GM12891 (cell line): ENCODE measurements at regions not wholly inside any gene's neighbourhood (a gene's known extent, or its start where the extent isn't known, plus 50 kb on each side); places are given as distances from the start of the nearest gene placed in this dataset.

Source experiments
- DNase-seq: peaks from one replicate; pipeline ENCODE4 v3.0.0; 2011; ENCODE audit warnings: low spot score; ENCODE audit not compliant: insufficient read length
- FAIRE-seq: peaks from 2 replicates; lab custom pipeline; 2011; peaks lifted over from hg19 to GRCh38; lab: Jason Lieb, UNC
- PAX5 ChIP-seq: IDR thresholded peaks from 2 replicates; pipeline ENCODE4 v1.6.1; 2011; ENCODE audit warnings: low read length, moderate library complexity, mild to moderate bottlenecking; ENCODE audit not compliant: insufficient read depth, severe bottlenecking
- POLR2A ChIP-seq: IDR thresholded peaks from 2 replicates; pipeline ENCODE4 v1.6.1; 2011; ENCODE audit warnings: low read depth, low read length, control low read depth
- POLR2AphosphoS5 ChIP-seq: IDR thresholded peaks from 2 replicates; pipeline ENCODE4 v1.6.1; 2011; ENCODE audit warnings: low read depth, low read length, control low read depth
- POU2F2 ChIP-seq: IDR thresholded peaks from 2 replicates; pipeline ENCODE4 v1.6.1; 2011; ENCODE audit warnings: low read depth, mild to moderate bottlenecking, control low read depth, low read length, moderate library complexity
- SPI1 ChIP-seq: IDR thresholded peaks from 2 replicates; pipeline ENCODE4 v1.6.1; 2011; ENCODE audit warnings: low read depth, low read length, control low read depth
- TAF1 ChIP-seq: IDR thresholded peaks from 2 replicates; pipeline ENCODE4 v1.6.1; 2011; ENCODE audit warnings: low read depth, low read length, control low read depth

- DNase-seq = no peak
- TF ChIP-seq SPI1 (no peak), TAF1 (no peak), PAX5 (no peak), POU2F2 (no peak), POLR2A (no peak), POLR2AphosphoS5 (no peak)
- no peak for FAIRE-seq
Measured at GRCh38 chr14:94974422-94974821, 182.9 kb downstream of the DICER1 start.

DNA sequence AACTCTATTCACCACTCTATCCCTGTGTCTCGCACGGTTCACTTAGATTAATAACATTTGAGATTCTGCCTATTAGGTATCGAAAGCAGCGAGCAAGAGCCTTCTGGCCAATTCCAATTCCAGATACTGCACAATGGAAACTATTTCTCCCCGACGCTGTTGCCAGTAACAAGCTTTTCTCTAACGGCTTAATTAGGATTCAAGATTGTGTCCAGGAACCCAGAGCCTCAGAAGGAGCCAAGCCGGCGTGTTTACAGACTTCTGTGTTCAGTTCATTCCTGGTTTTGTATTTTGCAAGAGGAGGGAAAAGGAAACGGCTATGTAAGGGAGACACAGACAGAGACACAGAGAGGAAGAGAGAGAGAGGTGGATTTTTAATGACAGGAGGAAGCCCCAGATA, 185.6 kb downstream of the DICER1 start:
- no peak for FAIRE-seq
- TF ChIP-seq POLR2AphosphoS5 = no peak
- no peak for TF ChIP-seq PAX5
- no peak for TF ChIP-seq TAF1
- no peak for TF ChIP-seq POLR2A
- TF ChIP-seq POU2F2 = no peak
- no peak for TF ChIP-seq SPI1

DNA sequence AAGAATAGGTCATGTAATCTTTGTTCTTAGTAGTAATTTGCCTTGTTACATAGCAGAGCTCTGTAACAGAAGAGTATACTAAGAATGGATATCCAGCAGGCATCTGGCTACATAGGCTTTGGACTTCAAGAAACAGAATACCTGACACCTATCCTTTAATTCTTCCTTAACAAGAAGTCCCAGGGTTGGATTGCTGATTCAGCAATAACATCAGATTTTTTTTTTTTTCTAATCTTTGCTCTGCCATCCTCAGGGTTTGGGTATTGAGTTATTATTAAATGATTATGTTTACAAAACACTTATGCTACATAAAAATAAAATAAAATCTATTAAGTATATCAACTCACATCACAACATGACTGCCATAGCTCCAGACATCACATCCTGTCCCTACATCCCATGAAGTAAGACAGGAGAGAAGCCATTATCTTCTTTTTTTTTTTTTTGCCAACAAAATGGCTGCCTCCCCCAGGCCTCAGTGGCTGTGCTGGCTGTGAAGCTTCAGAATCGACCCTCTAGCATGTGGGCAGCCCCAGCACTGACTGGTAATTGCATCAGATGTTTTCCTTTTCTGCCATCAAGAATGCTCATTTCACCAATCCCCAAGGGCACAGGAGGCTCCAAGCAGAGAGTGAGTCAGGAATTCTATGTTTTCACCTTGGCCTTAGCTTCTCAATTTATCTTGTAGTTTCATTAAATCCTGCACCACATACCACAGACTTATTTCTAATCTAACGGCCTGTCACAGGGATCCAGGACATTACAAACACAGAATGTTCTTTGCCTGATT, 186.2 kb downstream of the DICER1 start:
- DNase-seq (no peak), FAIRE-seq (no peak)
- no peak for TF ChIP-seq POLR2A
- TF ChIP-seq POU2F2 = no peak
- TF ChIP-seq TAF1 = no peak
- TF ChIP-seq SPI1 = no peak

More for the DNA sequence above, 185.6 kb downstream of the DICER1 start:
- DNase-seq = no peak

GRCh38 chr14:94969766-94970165, 187.6 kb downstream of the DICER1 start:
- TF ChIP-seq POU2F2 (no peak), PAX5 (no peak), TAF1 (no peak), POLR2AphosphoS5 (no peak), POLR2A (no peak), SPI1 (no peak)
- FAIRE-seq (no peak), DNase-seq (no peak)

DNA sequence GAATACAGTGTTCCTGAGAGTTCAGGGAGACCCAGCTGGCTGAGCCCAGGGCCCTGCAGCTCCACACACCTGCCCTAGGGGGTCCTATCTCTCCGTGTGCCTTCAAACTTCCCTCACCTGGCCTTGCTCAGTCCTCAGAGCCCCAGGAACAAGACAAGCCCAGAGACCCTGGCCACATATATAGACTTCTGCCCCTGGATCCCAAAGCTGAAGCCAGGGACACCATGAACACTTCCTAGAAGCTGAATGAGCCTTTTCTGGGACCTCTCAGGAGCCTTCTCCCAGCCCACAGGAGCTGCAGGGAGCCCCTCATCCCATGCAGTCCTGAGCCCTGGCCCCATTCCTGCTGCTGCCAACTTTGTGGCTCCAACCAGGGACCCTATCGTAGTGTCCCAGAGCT, 190.5 kb downstream of the DICER1 start:
- no peak for FAIRE-seq
- TF ChIP-seq PAX5 (no peak), TAF1 (no peak), POLR2A (no peak), SPI1 (no peak)
- no peak for DNase-seq

GRCh38 chr14:94966344-94966743, 191.0 kb downstream of the DICER1 start:
- DNase-seq = no peak
- TF ChIP-seq POLR2A (no peak), POU2F2 (no peak), TAF1 (no peak), PAX5 (no peak), POLR2AphosphoS5 (no peak), SPI1 (no peak)
- no peak for FAIRE-seq

DNA sequence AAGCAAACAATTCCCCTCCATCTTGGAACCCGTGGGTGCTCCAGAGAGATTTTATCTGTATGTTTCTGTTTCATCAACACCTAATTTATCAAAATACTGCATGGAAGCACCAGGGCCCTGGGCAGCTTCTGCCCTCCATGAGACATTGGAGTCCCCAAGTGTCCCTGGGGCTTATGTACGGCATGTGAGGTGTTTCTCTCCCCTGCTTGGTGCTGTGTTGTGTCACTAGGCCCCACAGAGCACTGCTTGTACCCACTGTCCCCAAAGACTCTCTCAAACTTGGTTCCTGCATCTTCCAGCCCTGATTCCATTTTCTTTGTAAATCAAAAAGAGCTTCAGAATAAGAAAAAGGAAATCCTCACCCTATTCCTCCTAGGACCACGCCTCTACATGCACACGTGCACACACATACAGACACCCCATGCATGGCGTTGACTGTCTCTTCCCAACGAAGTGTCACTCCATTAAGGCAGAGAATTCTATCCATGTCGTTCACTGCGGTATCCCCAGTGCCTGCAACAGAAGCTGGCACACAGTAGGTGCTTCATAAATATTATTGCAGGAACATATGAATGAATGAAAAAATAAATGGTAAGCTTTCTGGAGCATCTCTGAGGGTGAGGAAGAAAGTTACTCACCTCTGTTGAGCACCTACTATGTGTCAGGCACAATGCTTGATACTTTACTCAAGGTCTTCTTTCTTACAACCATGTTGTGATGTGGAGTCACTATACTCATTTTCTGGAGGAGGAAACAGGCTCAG, 191.6 kb downstream of the DICER1 start:
- FAIRE-seq (no peak), DNase-seq (no peak)
- no peak for TF ChIP-seq PAX5
- no peak for TF ChIP-seq POU2F2
- TF ChIP-seq POLR2AphosphoS5 = no peak

DNA sequence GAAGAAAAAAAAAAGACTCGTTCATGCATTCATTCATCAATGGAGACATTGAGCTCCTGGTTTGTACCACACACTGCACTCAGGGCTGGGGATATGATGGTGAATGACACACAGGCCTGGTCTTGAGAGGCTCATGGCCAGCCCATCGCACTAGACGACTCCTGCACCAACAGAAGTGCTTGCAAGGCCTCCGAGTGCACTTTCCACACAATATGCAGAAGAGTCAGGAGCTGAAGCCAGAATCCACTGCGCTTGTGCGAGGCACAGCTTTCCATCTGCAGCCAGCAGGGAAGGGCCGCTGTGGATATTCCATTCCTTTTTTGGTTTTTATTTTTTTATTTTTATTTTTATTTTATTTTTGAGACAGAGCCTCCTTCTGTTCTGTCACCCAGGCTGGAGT, 192.4 kb downstream of the DICER1 start:
- no peak for FAIRE-seq
- DNase-seq = no peak
- no peak for TF ChIP-seq POLR2A
- TF ChIP-seq POLR2AphosphoS5 = no peak
- no peak for TF ChIP-seq TAF1
- TF ChIP-seq POU2F2 = no peak
- no peak for TF ChIP-seq PAX5
- no peak for TF ChIP-seq SPI1

- no peak for TF ChIP-seq POLR2AphosphoS5
- TF ChIP-seq SPI1 = no peak
- no peak for FAIRE-seq
- DNase-seq = no peak
Measured at GRCh38 chr14:94964181-94964580, 193.1 kb downstream of the DICER1 start.

GRCh38 chr14:94963051-94963450, 193.1 kb upstream of the GSC start:
- DNase-seq (no peak), FAIRE-seq (no peak)
- no peak for TF ChIP-seq POLR2A
- no peak for TF ChIP-seq SPI1
- TF ChIP-seq TAF1 = no peak
- TF ChIP-seq POLR2AphosphoS5 = no peak
- no peak for TF ChIP-seq PAX5
- no peak for TF ChIP-seq POU2F2

DNA sequence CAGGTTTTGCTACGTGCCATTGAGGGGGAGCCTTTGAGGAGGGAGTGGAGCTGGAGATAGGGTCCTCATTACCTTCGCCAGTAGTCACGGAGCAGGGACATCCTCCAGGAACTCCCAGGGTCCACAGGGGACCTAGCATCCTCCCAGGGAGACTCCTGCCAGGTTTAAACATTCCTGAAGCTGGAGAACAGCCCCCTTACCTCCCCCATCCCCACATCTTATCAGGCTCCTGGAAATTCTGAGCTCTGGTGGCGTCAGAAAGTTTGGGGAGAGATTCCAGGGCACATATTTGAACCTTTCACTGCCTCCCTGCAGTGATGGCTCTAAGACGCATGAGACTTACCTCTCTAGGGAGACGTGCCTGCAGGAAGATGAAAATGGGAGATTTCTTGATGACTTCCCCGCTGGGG, 192.3 kb upstream of the GSC start:
- no peak for TF ChIP-seq POLR2AphosphoS5
- no peak for TF ChIP-seq PAX5
- no peak for TF ChIP-seq SPI1
- FAIRE-seq = no peak

More for the DNA sequence above, 192.3 kb upstream of the GSC start:
- DNase-seq = no peak
